ENCODE measurements at regions not wholly inside any gene's neighbourhood (a gene's known extent, or its start where the extent isn't known, plus 50 kb on each side); places are given as distances from the start of the nearest gene placed in this dataset.

DNA sequence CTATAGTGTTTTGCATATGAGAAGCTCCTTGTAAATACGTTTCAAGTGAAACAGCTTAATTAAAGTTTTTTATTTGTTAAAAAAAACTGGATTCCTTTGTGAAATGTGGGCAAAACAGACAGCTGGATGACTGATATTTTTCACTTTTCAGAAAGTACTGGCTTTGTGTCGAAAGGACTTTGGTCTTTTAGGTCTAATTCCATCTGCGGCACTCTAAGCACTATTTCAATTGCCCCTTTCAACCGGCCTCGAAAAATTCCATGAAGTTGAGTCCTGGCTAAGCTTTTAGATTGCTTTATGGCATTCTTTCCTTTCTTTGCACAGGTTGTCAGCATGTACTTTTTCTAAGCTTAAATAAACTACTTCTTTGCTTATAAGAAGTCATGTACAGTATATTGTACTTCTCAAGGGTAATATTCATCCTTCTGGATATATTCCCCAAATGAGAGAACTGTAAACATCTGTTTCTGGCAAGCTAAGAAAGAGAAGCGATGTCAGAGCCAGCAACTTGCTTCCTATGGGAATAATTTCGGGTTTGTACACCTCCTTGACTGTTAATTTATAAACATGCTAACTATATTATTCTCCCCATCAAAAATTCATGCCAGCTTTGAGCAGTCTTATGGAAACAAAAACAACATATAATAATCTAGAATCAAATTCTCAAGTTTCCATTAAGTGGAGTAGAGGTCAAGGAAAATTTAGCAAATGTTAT lies 611.3 kb downstream of the ETNK1 start:
- Histone ChIP-seq H3K27me3 (ENCODE audit: control insufficient read depth, low read length) (no peaks in the 10 kb centered on the region), H3K4me2 (ENCODE audit: low read length) (no peak overlapping the region), H4K20me1 (ENCODE audit: control insufficient read depth, insufficient read depth, low read depth, low read length) (no peaks in the 10 kb centered on the region), H3K27ac (ENCODE audit: low read depth, low read length) (no peak overlapping the region), H3K9me2 (replicated peaks; ENCODE audit: control insufficient read depth, low read length) (no peaks in the 10 kb centered on the region), H3K79me2 (ENCODE audit: control insufficient read depth, low read length) (no peaks in the 10 kb centered on the region), H3K36me3 (ENCODE audit: control insufficient read depth, low read length) (no peaks in the 10 kb centered on the region), H3K4me3 (ENCODE audit: low read length) (no peak overlapping the region), H3K4me1 (ENCODE audit: control insufficient read depth, low read length) (no peaks in the 10 kb centered on the region), H3K9me3 (ENCODE audit: control insufficient read depth, insufficient read depth, low read length) (no peaks in the 10 kb centered on the region), H3F3A (ENCODE audit: control insufficient read depth, insufficient read depth) (no peaks in the 10 kb centered on the region)
- TF ChIP-seq, protein P1, sequence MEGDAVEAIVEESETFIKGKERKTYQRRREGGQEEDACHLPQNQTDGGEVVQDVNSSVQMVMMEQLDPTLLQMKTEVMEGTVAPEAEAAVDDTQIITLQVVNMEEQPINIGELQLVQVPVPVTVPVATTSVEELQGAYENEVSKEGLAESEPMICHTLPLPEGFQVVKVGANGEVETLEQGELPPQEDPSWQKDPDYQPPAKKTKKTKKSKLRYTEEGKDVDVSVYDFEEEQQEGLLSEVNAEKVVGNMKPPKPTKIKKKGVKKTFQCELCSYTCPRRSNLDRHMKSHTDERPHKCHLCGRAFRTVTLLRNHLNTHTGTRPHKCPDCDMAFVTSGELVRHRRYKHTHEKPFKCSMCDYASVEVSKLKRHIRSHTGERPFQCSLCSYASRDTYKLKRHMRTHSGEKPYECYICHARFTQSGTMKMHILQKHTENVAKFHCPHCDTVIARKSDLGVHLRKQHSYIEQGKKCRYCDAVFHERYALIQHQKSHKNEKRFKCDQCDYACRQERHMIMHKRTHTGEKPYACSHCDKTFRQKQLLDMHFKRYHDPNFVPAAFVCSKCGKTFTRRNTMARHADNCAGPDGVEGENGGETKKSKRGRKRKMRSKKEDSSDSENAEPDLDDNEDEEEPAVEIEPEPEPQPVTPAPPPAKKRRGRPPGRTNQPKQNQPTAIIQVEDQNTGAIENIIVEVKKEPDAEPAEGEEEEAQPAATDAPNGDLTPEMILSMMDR (IDR thresholded peaks at IDR 0.05; ENCODE audit: low read depth, low read length, poor library complexity, severe bottlenecking): no peak
- TF ChIP-seq EZH2phosphoT487 (IDR thresholded peaks at IDR 0.05; ENCODE audit: borderline replicate concordance, low read length): no peak

DNA sequence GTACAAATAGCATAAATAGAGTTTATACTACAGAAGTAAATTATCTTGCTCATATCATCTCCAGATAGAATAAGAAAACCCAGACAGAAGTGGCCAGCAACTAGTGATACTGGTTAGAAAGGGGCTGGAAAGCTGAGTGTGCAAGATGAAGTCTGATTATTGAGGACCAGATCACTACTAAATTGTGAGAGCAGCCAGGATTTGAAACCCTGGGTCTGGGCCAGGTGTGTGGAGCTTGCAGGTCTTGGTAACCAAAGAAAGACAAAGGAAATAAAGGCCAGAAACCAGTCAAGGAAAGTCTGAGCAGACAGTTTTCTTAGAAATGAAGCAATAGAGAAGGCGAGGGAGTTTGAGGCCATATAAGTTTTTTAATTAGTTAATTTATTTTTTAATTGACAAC lies 611.8 kb downstream of the ETNK1 start:
- no peaks in the 10 kb centered on the region for H3K9me2 ChIP-seq (replicated peaks; ENCODE audit: control insufficient read depth, low read length)
- no peaks in the 10 kb centered on the region for H3K27me3 ChIP-seq (ENCODE audit: control insufficient read depth, low read length)
- H4K20me1 ChIP-seq (ENCODE audit: control insufficient read depth, insufficient read depth, low read depth, low read length): no peaks in the 10 kb centered on the region
- no peak overlapping the region for H3K27ac ChIP-seq (ENCODE audit: low read depth, low read length)
- TF ChIP-seq EZH2phosphoT487 (IDR thresholded peaks at IDR 0.05; ENCODE audit: borderline replicate concordance, low read length): no peak
- TF ChIP-seq, protein P1 (IDR thresholded peaks at IDR 0.05; ENCODE audit: low read depth, low read length, poor library complexity, severe bottlenecking): no peak
- no peak overlapping the region for H3K4me3 ChIP-seq (ENCODE audit: low read length)
- no peaks in the 10 kb centered on the region for H3K79me2 ChIP-seq (ENCODE audit: control insufficient read depth, low read length)
- H3F3A ChIP-seq (ENCODE audit: control insufficient read depth, insufficient read depth): no peaks in the 10 kb centered on the region
- H3K4me2 ChIP-seq (ENCODE audit: low read length): no peak overlapping the region
- H3K36me3 ChIP-seq (ENCODE audit: control insufficient read depth, low read length): no peaks in the 10 kb centered on the region
- no peaks in the 10 kb centered on the region for H3K9me3 ChIP-seq (ENCODE audit: control insufficient read depth, insufficient read depth, low read length)
- H3K4me1 ChIP-seq (ENCODE audit: control insufficient read depth, low read length): no peaks in the 10 kb centered on the region

DNA sequence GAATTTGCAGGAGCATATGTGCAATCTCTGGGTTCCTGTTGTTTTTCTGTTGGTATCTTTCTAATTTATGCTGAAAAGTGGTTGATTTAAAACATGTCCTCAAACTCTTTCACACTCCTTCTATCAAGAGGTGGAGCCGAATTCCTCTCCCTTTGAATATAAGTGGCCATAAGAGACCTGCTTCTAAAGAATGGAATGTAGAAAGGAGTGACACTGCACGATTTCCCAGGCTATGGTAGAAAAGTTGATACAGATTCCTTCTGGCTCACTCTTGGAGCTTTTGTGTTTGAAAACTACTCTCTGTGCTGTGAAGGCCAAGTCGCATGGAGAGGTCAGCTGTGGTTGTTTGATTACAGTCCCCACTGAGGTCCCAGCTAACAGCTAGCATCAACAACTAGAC lies 613.2 kb downstream of the ETNK1 start:
- H3K27ac ChIP-seq (ENCODE audit: low read depth, low read length): no peak overlapping the region
- H3K27me3 ChIP-seq (ENCODE audit: control insufficient read depth, low read length): no peaks in the 10 kb centered on the region
- H3K4me1 ChIP-seq (ENCODE audit: control insufficient read depth, low read length): no peaks in the 10 kb centered on the region
- H3K4me3 ChIP-seq (ENCODE audit: low read length): no peak overlapping the region
- H3K79me2 ChIP-seq (ENCODE audit: control insufficient read depth, low read length): no peaks in the 10 kb centered on the region
- no peaks in the 10 kb centered on the region for H3K36me3 ChIP-seq (ENCODE audit: control insufficient read depth, low read length)
- TF ChIP-seq EZH2phosphoT487 (IDR thresholded peaks at IDR 0.05; ENCODE audit: borderline replicate concordance, low read length): no peak
- TF ChIP-seq, protein P1 (IDR thresholded peaks at IDR 0.05; ENCODE audit: low read depth, low read length, poor library complexity, severe bottlenecking): no peak
- H3K4me2 ChIP-seq (ENCODE audit: low read length): no peak overlapping the region
- H4K20me1 ChIP-seq (ENCODE audit: control insufficient read depth, insufficient read depth, low read depth, low read length): no peaks in the 10 kb centered on the region
- no peaks in the 10 kb centered on the region for H3F3A ChIP-seq (ENCODE audit: control insufficient read depth, insufficient read depth)
- no peaks in the 10 kb centered on the region for H3K9me2 ChIP-seq (replicated peaks; ENCODE audit: control insufficient read depth, low read length)
- H3K9me3 ChIP-seq (ENCODE audit: control insufficient read depth, insufficient read depth, low read length): no peaks in the 10 kb centered on the region
